HCT116 (cell line): ENCODE measurements at regions not wholly inside any gene's neighbourhood (a gene's known extent, or its start where the extent isn't known, plus 50 kb on each side); places are given as distances from the start of the nearest gene placed in this dataset.

Experiments
- JUND ChIP-seq: IDR thresholded peaks from 2 replicates; pipeline ENCODE4 v1.6.1; 2012
- POLR2A ChIP-seq: IDR thresholded peaks from 2 replicates; pipeline ENCODE4 v1.7.0; 2011; ENCODE audit warnings: borderline replicate concordance; ENCODE audit not compliant: insufficient read depth, insufficient read length; ENCODE audit errors: extremely low read depth
- SIN3A ChIP-seq: IDR thresholded peaks from 2 replicates; pipeline ENCODE4 v1.6.1; 2012; ENCODE audit warnings: low read depth
- ZNF274 ChIP-seq: fragments of 200-500 bp; sonication (Bioruptor generic); IDR thresholded peaks from 2 replicates; pipeline ENCODE4 v1.6.1; 2014; ENCODE audit warnings: mild to moderate bottlenecking, low read depth, low read length, inconsistent platforms
- TF ChIP-seq, protein P1 (sequence below): IDR thresholded peaks from 2 replicates; pipeline ENCODE4 v1.6.1; 2012; ENCODE audit warnings: low read depth
- TF ChIP-seq, protein P2 (sequence below), 3 experiments: fragments of 200-600 bp in 1 of 3; sonication (generic) in 1 of 3; IDR thresholded peaks in 2 of 3; conservative IDR thresholded peaks in 1 of 3; 2 replicates each; pipeline ENCODE4 v1.5.1; 2012 to 2017; ENCODE audit warnings: low read depth in 2 of 3, low read length in 2 of 3, antibody characterized with exemption in 1 of 3, borderline replicate concordance in 1 of 3, control low read depth in 1 of 3, mild to moderate bottlenecking in 1 of 3, mixed read lengths in 1 of 3, mixed run types in 1 of 3, moderate library complexity in 1 of 3; ENCODE audit not compliant: insufficient read depth in 1 of 3
- TF ChIP-seq, protein P3 (sequence below): IDR thresholded peaks from 2 replicates; pipeline ENCODE4 v1.6.1; 2012

DNA sequence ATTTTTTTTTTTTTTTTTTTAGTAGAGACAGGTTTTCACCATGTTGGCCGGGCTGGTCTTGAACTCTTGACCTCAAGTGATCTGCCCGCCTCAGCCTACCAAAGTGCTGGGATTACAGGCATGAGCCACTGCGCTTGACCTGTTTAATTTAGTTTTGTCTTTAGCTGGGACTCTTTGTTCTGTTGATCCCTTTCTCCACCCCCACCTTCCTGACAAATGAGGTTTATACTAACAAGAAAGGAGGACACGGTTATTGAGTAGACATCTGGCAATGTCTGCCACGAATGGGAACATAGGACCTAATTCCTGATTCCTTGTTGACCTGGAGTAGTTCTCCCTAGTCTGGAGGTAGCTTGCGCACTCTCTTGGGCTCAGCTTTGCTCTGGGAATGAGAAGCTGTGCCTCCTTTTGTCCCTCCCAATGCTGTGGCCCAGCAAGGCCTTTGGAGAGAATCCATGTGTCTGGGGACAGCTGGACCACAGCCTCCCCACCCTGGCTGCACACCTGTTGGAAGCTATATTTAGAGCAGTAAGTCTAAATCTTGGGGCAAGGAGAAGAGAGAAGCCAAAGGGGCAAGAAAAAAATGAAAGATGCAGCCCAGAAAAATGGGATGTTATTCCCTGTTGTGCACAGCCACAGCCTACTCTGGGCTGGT lies 53.2 kb upstream of the ADPGK start:
- TF ChIP-seq, protein P1, sequence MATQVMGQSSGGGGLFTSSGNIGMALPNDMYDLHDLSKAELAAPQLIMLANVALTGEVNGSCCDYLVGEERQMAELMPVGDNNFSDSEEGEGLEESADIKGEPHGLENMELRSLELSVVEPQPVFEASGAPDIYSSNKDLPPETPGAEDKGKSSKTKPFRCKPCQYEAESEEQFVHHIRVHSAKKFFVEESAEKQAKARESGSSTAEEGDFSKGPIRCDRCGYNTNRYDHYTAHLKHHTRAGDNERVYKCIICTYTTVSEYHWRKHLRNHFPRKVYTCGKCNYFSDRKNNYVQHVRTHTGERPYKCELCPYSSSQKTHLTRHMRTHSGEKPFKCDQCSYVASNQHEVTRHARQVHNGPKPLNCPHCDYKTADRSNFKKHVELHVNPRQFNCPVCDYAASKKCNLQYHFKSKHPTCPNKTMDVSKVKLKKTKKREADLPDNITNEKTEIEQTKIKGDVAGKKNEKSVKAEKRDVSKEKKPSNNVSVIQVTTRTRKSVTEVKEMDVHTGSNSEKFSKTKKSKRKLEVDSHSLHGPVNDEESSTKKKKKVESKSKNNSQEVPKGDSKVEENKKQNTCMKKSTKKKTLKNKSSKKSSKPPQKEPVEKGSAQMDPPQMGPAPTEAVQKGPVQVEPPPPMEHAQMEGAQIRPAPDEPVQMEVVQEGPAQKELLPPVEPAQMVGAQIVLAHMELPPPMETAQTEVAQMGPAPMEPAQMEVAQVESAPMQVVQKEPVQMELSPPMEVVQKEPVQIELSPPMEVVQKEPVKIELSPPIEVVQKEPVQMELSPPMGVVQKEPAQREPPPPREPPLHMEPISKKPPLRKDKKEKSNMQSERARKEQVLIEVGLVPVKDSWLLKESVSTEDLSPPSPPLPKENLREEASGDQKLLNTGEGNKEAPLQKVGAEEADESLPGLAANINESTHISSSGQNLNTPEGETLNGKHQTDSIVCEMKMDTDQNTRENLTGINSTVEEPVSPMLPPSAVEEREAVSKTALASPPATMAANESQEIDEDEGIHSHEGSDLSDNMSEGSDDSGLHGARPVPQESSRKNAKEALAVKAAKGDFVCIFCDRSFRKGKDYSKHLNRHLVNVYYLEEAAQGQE = no peak
- TF ChIP-seq SIN3A (no peak), POLR2A (no peak), ZNF274 (no peak), JUND (no peak)
- TF ChIP-seq, protein P2, sequence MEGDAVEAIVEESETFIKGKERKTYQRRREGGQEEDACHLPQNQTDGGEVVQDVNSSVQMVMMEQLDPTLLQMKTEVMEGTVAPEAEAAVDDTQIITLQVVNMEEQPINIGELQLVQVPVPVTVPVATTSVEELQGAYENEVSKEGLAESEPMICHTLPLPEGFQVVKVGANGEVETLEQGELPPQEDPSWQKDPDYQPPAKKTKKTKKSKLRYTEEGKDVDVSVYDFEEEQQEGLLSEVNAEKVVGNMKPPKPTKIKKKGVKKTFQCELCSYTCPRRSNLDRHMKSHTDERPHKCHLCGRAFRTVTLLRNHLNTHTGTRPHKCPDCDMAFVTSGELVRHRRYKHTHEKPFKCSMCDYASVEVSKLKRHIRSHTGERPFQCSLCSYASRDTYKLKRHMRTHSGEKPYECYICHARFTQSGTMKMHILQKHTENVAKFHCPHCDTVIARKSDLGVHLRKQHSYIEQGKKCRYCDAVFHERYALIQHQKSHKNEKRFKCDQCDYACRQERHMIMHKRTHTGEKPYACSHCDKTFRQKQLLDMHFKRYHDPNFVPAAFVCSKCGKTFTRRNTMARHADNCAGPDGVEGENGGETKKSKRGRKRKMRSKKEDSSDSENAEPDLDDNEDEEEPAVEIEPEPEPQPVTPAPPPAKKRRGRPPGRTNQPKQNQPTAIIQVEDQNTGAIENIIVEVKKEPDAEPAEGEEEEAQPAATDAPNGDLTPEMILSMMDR (IDR thresholded peaks at IDR 0.05 in 2 of 3, conservative IDR thresholded peaks at IDR 0.05 in 1 of 3; ENCODE audit: borderline replicate concordance in 1 of 3, insufficient read depth in 1 of 3, low read depth in 2 of 3, low read length in 2 of 3) = no peak
- TF ChIP-seq, protein P3, sequence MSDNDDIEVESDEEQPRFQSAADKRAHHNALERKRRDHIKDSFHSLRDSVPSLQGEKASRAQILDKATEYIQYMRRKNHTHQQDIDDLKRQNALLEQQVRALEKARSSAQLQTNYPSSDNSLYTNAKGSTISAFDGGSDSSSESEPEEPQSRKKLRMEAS = no peak
